Transverse colon (tissue), 4 donors: ENCODE measurements at regions not wholly inside any gene's neighbourhood (a gene's known extent, or its start where the extent isn't known, plus 50 kb on each side); places are given as distances from the start of the nearest gene placed in this dataset.

Source experiments
- DNase-seq: peaks from one replicate; pipeline ENCODE4 v3.0.0-alpha.2; 2019
- H3K27ac ChIP-seq, 4 donors: fragments of 200-600 bp; sonication (generic); 2 replicates each; pipeline ENCODE4 v1.5.1; 2016 to 2018; ENCODE audit warnings: inconsistent platforms in 4 of 4
- H3K27me3 ChIP-seq: fragments of 200-600 bp; sonication (generic); 2 replicates; pipeline ENCODE4 v1.5.1; 2017; ENCODE audit warnings: inconsistent platforms
- H3K36me3 ChIP-seq, 4 donors: fragments of 200-600 bp; sonication (generic); 2 replicates each; pipeline ENCODE4 v1.5.1; 2017 to 2019; ENCODE audit warnings: inconsistent platforms in 4 of 4
- H3K4me1 ChIP-seq, 4 donors: fragments of 200-600 bp; sonication (generic); 2 replicates each; pipeline ENCODE4 v1.5.1; 2017 to 2020; ENCODE audit warnings: inconsistent platforms in 4 of 4
- H3K4me3 ChIP-seq, 4 donors: fragments of 200-600 bp; sonication (generic); 1 replicate in 1 of 4; 2 replicates in 3 of 4; pipeline versions ENCODE4 v1.5.1 to v1.6.1; 2017 to 2019; ENCODE audit warnings: inconsistent platforms in 4 of 4
- H3K9me3 ChIP-seq, 2 donors: fragments of 200-600 bp; sonication (generic); 2 replicates each; pipeline ENCODE4 v1.5.1; 2017 to 2019; ENCODE audit warnings: inconsistent platforms in 2 of 2
- EP300 ChIP-seq: sonication (generic); formaldehyde crosslinking; IDR thresholded peaks from one replicate; pipeline ENCODE4 v1.6.1; 2017; ENCODE audit warnings: antibody characterized with exemption, low read depth
- POLR2A ChIP-seq: fragments of 450-650 bp; IDR thresholded peaks from one replicate; pipeline ENCODE4 v1.6.1; 2016; ENCODE audit warnings: antibody characterized with exemption, mild to moderate bottlenecking, moderate library complexity
- POLR2AphosphoS5 ChIP-seq, 3 donors: sonication (generic); formaldehyde crosslinking; IDR thresholded peaks; one replicate each; pipeline ENCODE4 v1.6.1; 2016; ENCODE audit warnings: antibody characterized with exemption in 3 of 3
- WGBS, 2 donors: methylation state at CpG; one replicate each; pipeline ENCODE4 v1.1.5; 2018; ENCODE audit warnings: low coverage in 1 of 2; 5-methylcytosine and 5-hydroxymethylcytosine counted together
- in situ Hi-C, 4 donors: fragments of 200-750 bp; cut with MboI; loops; one replicate each; pipeline versions ENCODE4 v1.15.0 to v1.15.1; 2017; ENCODE audit warnings: low sequenced_read_pairs in 3 of 4, low pct_ligation_motif_present in 1 of 4, low pct_unique_long_range_greater_than_20kb in 1 of 4
- intact Hi-C: fragments of 100-400 bp; cut with DNase I; formaldehyde crosslinking; loops from one replicate; pipeline ENCODE4 v1.15.1; 2023; ENCODE audit warnings: low total_unique reads
- TF ChIP-seq, protein P1 (sequence below), 5 experiments: fragments of 200-600 bp in 3 of 5; fragments of 450-650 bp in 2 of 5; sonication (generic) in 3 of 5; IDR thresholded peaks; 1 replicate in 2 of 5; 2 replicates in 3 of 5; pipeline ENCODE4 v1.5.1; 2016 to 2017; ENCODE audit warnings: antibody characterized with exemption in 5 of 5, inconsistent platforms in 3 of 5, mild to moderate bottlenecking in 2 of 5, moderate library complexity in 1 of 5

DNA sequence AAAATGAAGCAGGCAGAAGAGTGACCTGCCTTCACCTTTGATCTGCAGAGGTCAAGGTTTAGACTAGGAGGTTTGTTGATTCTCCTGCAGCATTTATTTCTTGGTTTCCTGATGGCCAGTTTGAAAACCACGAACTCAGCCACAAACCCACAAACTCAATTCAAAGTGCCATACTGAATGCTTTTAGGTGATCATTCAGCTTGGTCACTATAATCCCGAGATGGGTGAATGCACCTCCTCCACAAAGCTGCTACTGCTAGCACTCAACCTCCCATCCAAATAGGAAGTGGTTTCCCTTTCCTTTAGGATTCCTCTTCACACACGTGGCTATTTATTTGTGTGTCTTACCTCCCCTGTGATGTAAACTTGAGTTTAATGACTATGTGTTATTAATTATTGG, 225.2 kb downstream of the MID1 start:
- Histone ChIP-seq H3K27ac (no peak overlapping the region), H3K27me3 (no peaks in the 10 kb centered on the region), H3K36me3 (no peaks in the 10 kb centered on the region), H3K4me3 (no peak overlapping the region), H3K4me1 (no peaks in the 10 kb centered on the region), H3K9me3 (no peaks in the 10 kb centered on the region)
- in situ Hi-C loops, result no loop called here
- no peak for DNase-seq
- intact Hi-C loops, result no loop called here
- no peak for TF ChIP-seq POLR2A
- TF ChIP-seq POLR2AphosphoS5 (IDR thresholded peaks at IDR 0.05), result no peak
- TF ChIP-seq EP300, result no peak
- TF ChIP-seq, protein P1, sequence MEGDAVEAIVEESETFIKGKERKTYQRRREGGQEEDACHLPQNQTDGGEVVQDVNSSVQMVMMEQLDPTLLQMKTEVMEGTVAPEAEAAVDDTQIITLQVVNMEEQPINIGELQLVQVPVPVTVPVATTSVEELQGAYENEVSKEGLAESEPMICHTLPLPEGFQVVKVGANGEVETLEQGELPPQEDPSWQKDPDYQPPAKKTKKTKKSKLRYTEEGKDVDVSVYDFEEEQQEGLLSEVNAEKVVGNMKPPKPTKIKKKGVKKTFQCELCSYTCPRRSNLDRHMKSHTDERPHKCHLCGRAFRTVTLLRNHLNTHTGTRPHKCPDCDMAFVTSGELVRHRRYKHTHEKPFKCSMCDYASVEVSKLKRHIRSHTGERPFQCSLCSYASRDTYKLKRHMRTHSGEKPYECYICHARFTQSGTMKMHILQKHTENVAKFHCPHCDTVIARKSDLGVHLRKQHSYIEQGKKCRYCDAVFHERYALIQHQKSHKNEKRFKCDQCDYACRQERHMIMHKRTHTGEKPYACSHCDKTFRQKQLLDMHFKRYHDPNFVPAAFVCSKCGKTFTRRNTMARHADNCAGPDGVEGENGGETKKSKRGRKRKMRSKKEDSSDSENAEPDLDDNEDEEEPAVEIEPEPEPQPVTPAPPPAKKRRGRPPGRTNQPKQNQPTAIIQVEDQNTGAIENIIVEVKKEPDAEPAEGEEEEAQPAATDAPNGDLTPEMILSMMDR (IDR thresholded peaks at IDR 0.05), result no peak
- WGBS, 2 donors, result 44 to 57% methylated on average over 3 of the region's 3 CpGs
